ENCODE measurements at regions not wholly inside any gene's neighbourhood (a gene's known extent, or its start where the extent isn't known, plus 50 kb on each side); places are given as distances from the start of the nearest gene placed in this dataset.

DNA sequence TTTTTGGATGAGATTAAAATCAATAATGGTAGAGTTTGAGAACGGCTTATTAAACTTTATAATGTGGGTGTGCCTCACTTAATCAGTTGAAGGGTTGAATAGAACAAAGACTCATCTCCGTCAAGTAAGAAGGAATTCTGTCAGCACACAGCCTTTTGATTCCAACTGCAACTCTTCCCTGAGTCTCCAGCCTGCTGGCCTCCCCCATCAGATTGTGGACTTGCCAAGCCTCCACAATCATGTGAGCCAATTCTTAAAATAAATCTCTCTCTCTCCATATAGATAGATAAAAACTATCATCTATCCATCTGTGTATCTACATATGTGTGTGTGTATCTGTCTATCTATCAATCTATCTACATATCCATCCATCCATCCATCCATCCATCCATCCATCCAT, 127.4 kb upstream of the BTG1 start:
- no peak for TF ChIP-seq GATA2 (IDR thresholded peaks at IDR 0.05; ENCODE audit: low read depth, low read length)
- TF ChIP-seq GATA3 (IDR thresholded peaks at IDR 0.05; ENCODE audit: low read depth, low read length), result no peak
